ENCODE measurements at regions not wholly inside any gene's neighbourhood (a gene's known extent, or its start where the extent isn't known, plus 50 kb on each side); places are given as distances from the start of the nearest gene placed in this dataset.

GRCh38 chr1:234973426-234974250 is 155.0 kb downstream of the TOMM20 start:
- TF ChIP-seq CTCF (IDR thresholded peaks at IDR 0.05; ENCODE audit: partially characterized antibody, unreplicated experiment) = no peak
- Mint-ChIP-seq H3K27me3 (ENCODE audit: unreplicated experiment) (peaks cover 2% of the 10 kb centered on the region), H3K9me3 (ENCODE audit: unreplicated experiment) (peaks cover 4% of the 10 kb centered on the region), H3K4me3 (ENCODE audit: unreplicated experiment) (no peak overlapping the region), H3K36me3 (ENCODE audit: unreplicated experiment) (no peaks in the 10 kb centered on the region), H3K4me1 (ENCODE audit: low read depth, unreplicated experiment) (peaks cover 37% of the 10 kb centered on the region), H3K27ac (ENCODE audit: unreplicated experiment) (no peak overlapping the region)
- no peak for DNase-seq

- no peak for DNase-seq
- Mint-ChIP-seq H3K27me3 (ENCODE audit: unreplicated experiment) (peaks cover 2% of the 10 kb centered on the region), H3K36me3 (ENCODE audit: unreplicated experiment) (no peaks in the 10 kb centered on the region), H3K4me1 (ENCODE audit: low read depth, unreplicated experiment) (peaks cover 29% of the 10 kb centered on the region), H3K27ac (ENCODE audit: unreplicated experiment) (no peak overlapping the region), H3K9me3 (ENCODE audit: unreplicated experiment) (peaks cover 4% of the 10 kb centered on the region), H3K4me3 (ENCODE audit: unreplicated experiment) (no peak overlapping the region)
- TF ChIP-seq CTCF (IDR thresholded peaks at IDR 0.05; ENCODE audit: partially characterized antibody, unreplicated experiment) = no peak
Observed at GRCh38 chr1:234972411-234973191, 156.0 kb downstream of the TOMM20 start.

- no peak overlapping the region for H3K4me3 Mint-ChIP-seq (ENCODE audit: unreplicated experiment)
- H3K36me3 Mint-ChIP-seq (ENCODE audit: unreplicated experiment) = no peaks in the 10 kb centered on the region
- H3K27me3 Mint-ChIP-seq (ENCODE audit: unreplicated experiment) = no peaks in the 10 kb centered on the region
- TF ChIP-seq CTCF (IDR thresholded peaks at IDR 0.05; ENCODE audit: partially characterized antibody, unreplicated experiment) = no peak
- peaks cover 29% of the 10 kb centered on the region for H3K4me1 Mint-ChIP-seq (ENCODE audit: low read depth, unreplicated experiment)
- DNase-seq = no peak
- peaks cover 1% of the 10 kb centered on the region for H3K9me3 Mint-ChIP-seq (ENCODE audit: unreplicated experiment)
- H3K27ac Mint-ChIP-seq (ENCODE audit: unreplicated experiment) = peak overlapping the region; percentile 2
Observed at GRCh38 chr1:234971586-234972297, 156.9 kb downstream of the TOMM20 start.

- H3K36me3 Mint-ChIP-seq (ENCODE audit: unreplicated experiment) = no peaks in the 10 kb centered on the region
- H3K9me3 Mint-ChIP-seq (ENCODE audit: unreplicated experiment) = peaks cover 1% of the 10 kb centered on the region
- DNase-seq = peak; percentile 47
- H3K27me3 Mint-ChIP-seq (ENCODE audit: unreplicated experiment) = no peaks in the 10 kb centered on the region
- H3K4me1 Mint-ChIP-seq (ENCODE audit: low read depth, unreplicated experiment) = peaks cover 22% of the 10 kb centered on the region
- H3K4me3 Mint-ChIP-seq (ENCODE audit: unreplicated experiment) = peak overlapping the region; percentile 78
- no peak for TF ChIP-seq CTCF (IDR thresholded peaks at IDR 0.05; ENCODE audit: partially characterized antibody, unreplicated experiment)
- peak overlapping the region; percentile 57 for H3K27ac Mint-ChIP-seq (ENCODE audit: unreplicated experiment)
Observed at GRCh38 chr1:234970731-234971476, 157.7 kb downstream of the TOMM20 start.
